Ovary (tissue), 3 donors: ENCODE measurements at regions not wholly inside any gene's neighbourhood (a gene's known extent, or its start where the extent isn't known, plus 50 kb on each side); places are given as distances from the start of the nearest gene placed in this dataset.

Experiments used
- EP300 ChIP-seq: sonication (generic); formaldehyde crosslinking; IDR thresholded peaks from one replicate; pipeline ENCODE4 v1.6.1; 2017; ENCODE audit warnings: antibody characterized with exemption
- TF ChIP-seq, protein P1 (sequence below), 3 donors: fragments of 450-650 bp in 2 of 3; fragments of 200-600 bp in 1 of 3; IDR thresholded peaks; one replicate each; pipeline versions ENCODE4 v1.5.1 to v1.8.0; 2016 to 2022; ENCODE audit warnings: antibody characterized with exemption in 3 of 3, mild to moderate bottlenecking in 1 of 3
- donor health status: DM: no; HTN: no; CAD: no.

DNA sequence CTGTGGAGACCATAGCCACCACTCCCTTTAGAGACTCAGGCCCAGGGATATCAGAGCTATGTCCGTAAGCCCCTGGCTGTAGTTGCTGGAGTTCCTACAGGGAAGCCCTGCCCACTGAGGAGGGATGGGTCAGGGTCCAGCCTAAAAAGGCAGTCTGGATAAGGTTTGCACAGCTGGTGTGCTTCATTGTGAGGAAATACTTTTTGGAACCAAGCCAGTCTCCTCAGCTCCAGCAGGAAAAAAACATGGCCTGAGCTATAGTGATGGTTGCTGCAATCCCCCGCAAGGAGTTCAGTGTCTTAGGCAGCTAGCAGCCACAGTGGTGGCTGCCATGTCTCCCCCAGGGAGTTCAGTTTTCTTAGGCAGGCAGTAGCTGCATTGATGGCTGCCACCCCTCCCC is 52.6 kb upstream of the CYP2C8 start:
- no peak for TF ChIP-seq EP300
- TF ChIP-seq, protein P1, sequence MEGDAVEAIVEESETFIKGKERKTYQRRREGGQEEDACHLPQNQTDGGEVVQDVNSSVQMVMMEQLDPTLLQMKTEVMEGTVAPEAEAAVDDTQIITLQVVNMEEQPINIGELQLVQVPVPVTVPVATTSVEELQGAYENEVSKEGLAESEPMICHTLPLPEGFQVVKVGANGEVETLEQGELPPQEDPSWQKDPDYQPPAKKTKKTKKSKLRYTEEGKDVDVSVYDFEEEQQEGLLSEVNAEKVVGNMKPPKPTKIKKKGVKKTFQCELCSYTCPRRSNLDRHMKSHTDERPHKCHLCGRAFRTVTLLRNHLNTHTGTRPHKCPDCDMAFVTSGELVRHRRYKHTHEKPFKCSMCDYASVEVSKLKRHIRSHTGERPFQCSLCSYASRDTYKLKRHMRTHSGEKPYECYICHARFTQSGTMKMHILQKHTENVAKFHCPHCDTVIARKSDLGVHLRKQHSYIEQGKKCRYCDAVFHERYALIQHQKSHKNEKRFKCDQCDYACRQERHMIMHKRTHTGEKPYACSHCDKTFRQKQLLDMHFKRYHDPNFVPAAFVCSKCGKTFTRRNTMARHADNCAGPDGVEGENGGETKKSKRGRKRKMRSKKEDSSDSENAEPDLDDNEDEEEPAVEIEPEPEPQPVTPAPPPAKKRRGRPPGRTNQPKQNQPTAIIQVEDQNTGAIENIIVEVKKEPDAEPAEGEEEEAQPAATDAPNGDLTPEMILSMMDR (IDR thresholded peaks at IDR 0.05), result no peak
